H1 (cell line): ENCODE measurements at regions not wholly inside any gene's neighbourhood (a gene's known extent, or its start where the extent isn't known, plus 50 kb on each side); places are given as distances from the start of the nearest gene placed in this dataset.

Experiments
- CTCF ChIA-PET: fragments of 300-600 bp; sonication (Branson Sonifier 250); formaldehyde crosslinking; loops from one replicate; lab custom pipeline; 2021; ENCODE audit not compliant: partially characterized antibody; lab: Charles Lee
- POLR2A ChIA-PET: fragments of 300-600 bp; sonication (Branson Sonifier 250); formaldehyde crosslinking; loops from one replicate; lab custom pipeline; 2021; ENCODE audit warnings: inconsistent platforms; ENCODE audit not compliant: partially characterized antibody; lab: Charles Lee
- DNase-seq, 2 experiments: peaks; one replicate each; pipeline versions ENCODE4 v3.0.0 to v3.0.0-alpha.2; 2010 to 2022; ENCODE audit warnings: low spot score in 2 of 2, low read depth in 1 of 2, mixed read lengths in 1 of 2
- FAIRE-seq: peaks from 2 replicates; lab custom pipeline; 2011; peaks lifted over from hg19 to GRCh38; lab: Jason Lieb, UNC
- H2AFZ ChIP-seq: 2 replicates; pipeline ENCODE4 v1.8.1; 2012; ENCODE audit warnings: low read length, inconsistent platforms
- H2AK5ac ChIP-seq: 2 replicates; pipeline ENCODE4 v1.6.1; 2013; ENCODE audit warnings: low read depth, low read length
- H2BK120ac ChIP-seq: replicated peaks from 2 replicates; pipeline ENCODE3; 2013; ENCODE audit warnings: low read depth, low read length, inconsistent platforms
- H2BK12ac ChIP-seq: 2 replicates; pipeline ENCODE4 v1.6.1; 2013; ENCODE audit warnings: low read depth, low read length
- H2BK15ac ChIP-seq: 2 replicates; pipeline ENCODE4 v1.6.1; 2013; ENCODE audit warnings: low read length
- H2BK20ac ChIP-seq: 2 replicates; pipeline ENCODE4 v1.6.1; 2013; ENCODE audit warnings: low read length
- H2BK5ac ChIP-seq: 2 replicates; pipeline ENCODE4 v1.6.1; 2013; ENCODE audit warnings: low read depth, low read length
- H3K14ac ChIP-seq: 2 replicates; pipeline ENCODE4 v1.6.1; 2013; ENCODE audit warnings: inconsistent platforms; ENCODE audit not compliant: insufficient read length
- H3K18ac ChIP-seq: 2 replicates; pipeline ENCODE4 v1.6.1; 2013; ENCODE audit warnings: low read length; ENCODE audit errors: extremely low read depth
- H3K23ac ChIP-seq: 2 replicates; pipeline ENCODE4 v1.6.1; 2013; ENCODE audit warnings: inconsistent platforms; ENCODE audit not compliant: insufficient read length
- H3K23me2 ChIP-seq: 2 replicates; pipeline ENCODE4 v1.6.1; 2013; ENCODE audit warnings: low read depth, low read length
- H3K27ac ChIP-seq: 2 replicates; pipeline ENCODE4 v1.6.1; 2011; ENCODE audit warnings: low read depth, low read length, inconsistent platforms
- H3K27me3 ChIP-seq, 4 experiments: replicated peaks in 1 of 4; 1 replicate in 1 of 4; 2 replicates in 3 of 4; pipeline versions ENCODE4 v1.6.1 to v1.8.1; 2011 to 2013; ENCODE audit warnings: low read length in 3 of 4, mild to moderate bottlenecking in 3 of 4, inconsistent platforms in 2 of 4, mixed read lengths in 2 of 4, moderate library complexity in 1 of 4; ENCODE audit not compliant: control insufficient read depth in 3 of 4, insufficient read depth in 3 of 4; ENCODE audit errors: extremely low read depth in 1 of 4
- H3K36me3 ChIP-seq, 4 experiments: 2 replicates each; pipeline versions ENCODE4 v1.6.1 to v1.8.1; 2011 to 2013; ENCODE audit warnings: mild to moderate bottlenecking in 4 of 4, low read length in 3 of 4, moderate library complexity in 2 of 4, control low read depth in 1 of 4, inconsistent platforms in 1 of 4; ENCODE audit not compliant: insufficient read depth in 4 of 4, control insufficient read depth in 2 of 4
- H3K4ac ChIP-seq: replicated peaks from 2 replicates; pipeline ENCODE3; 2013; ENCODE audit warnings: low read length, low read depth, mixed read lengths, inconsistent platforms; ENCODE audit not compliant: insufficient read length
- H3K4me1 ChIP-seq, 4 experiments: replicated peaks in 1 of 4; 1 replicate in 1 of 4; 2 replicates in 3 of 4; pipeline versions ENCODE4 v1.6.1 to v1.8.1; 2011 to 2013; ENCODE audit warnings: low read length in 3 of 4, inconsistent platforms in 2 of 4, mixed read lengths in 1 of 4; ENCODE audit not compliant: insufficient read depth in 4 of 4, control insufficient read depth in 3 of 4
- H3K4me2 ChIP-seq, 2 experiments: 2 replicates each; pipeline versions ENCODE4 v1.6.1 to v1.8.1; 2011 to 2013; ENCODE audit warnings: low read depth in 2 of 2, low read length in 2 of 2, control low read depth in 1 of 2, inconsistent platforms in 1 of 2, mild to moderate bottlenecking in 1 of 2; ENCODE audit not compliant: insufficient read depth in 1 of 2
- H3K4me3 ChIP-seq, 4 experiments: fragments of 200-600, 300-600 bp in 1 of 4; sonication (generic), shearing (Covaris generic), sonication (Bioruptor Twin) in 1 of 4; 2 replicates each; pipeline versions ENCODE4 v1.5.1 to v1.8.1; 2011 to 2016; ENCODE audit warnings: low read length in 4 of 4, low read depth in 3 of 4, control low read depth in 2 of 4, inconsistent platforms in 2 of 4, mild to moderate bottlenecking in 2 of 4, mixed read lengths in 1 of 4, moderate library complexity in 1 of 4; ENCODE audit not compliant: insufficient read depth in 2 of 4; ENCODE audit errors: extremely low read depth in 1 of 4
- H3K56ac ChIP-seq: replicated peaks from 2 replicates; pipeline ENCODE3; 2013; ENCODE audit warnings: low read depth, mild to moderate bottlenecking, mixed read lengths, low read length, inconsistent platforms; ENCODE audit not compliant: insufficient read length
- H3K79me1 ChIP-seq: 2 replicates; pipeline ENCODE4 v1.6.1; 2013; ENCODE audit warnings: low read depth, low read length, control low read depth
- H3K79me2 ChIP-seq, 2 experiments: 2 replicates each; pipeline versions ENCODE4 v1.6.1 to v1.8.1; 2012 to 2013; ENCODE audit warnings: low read length in 2 of 2, mild to moderate bottlenecking in 2 of 2, inconsistent platforms in 1 of 2; ENCODE audit not compliant: insufficient read depth in 2 of 2, control insufficient read depth in 1 of 2
- H3K9ac ChIP-seq, 4 experiments: replicated peaks in 1 of 4; 1 replicate in 1 of 4; 2 replicates in 3 of 4; pipeline versions ENCODE4 v1.6.1 to v1.8.1; 2011 to 2013; ENCODE audit warnings: low read depth in 3 of 4, low read length in 3 of 4, control low read depth in 2 of 4, mild to moderate bottlenecking in 2 of 4, moderate library complexity in 2 of 4, inconsistent platforms in 1 of 4; ENCODE audit errors: extremely low read depth in 1 of 4
- H3K9me3 ChIP-seq, 2 experiments: 2 replicates each; pipeline versions ENCODE4 v1.6.1 to v1.8.1; 2012 to 2013; ENCODE audit warnings: mild to moderate bottlenecking in 2 of 2, moderate library complexity in 2 of 2, control low read depth in 1 of 2, inconsistent platforms in 1 of 2, low read depth in 1 of 2, low read length in 1 of 2, mixed read lengths in 1 of 2; ENCODE audit not compliant: insufficient read depth in 2 of 2
- H4K20me1 ChIP-seq, 2 experiments: replicated peaks in 1 of 2; 2 replicates each; pipeline versions ENCODE3 to v1.8.1; 2011 to 2013; ENCODE audit warnings: inconsistent platforms in 2 of 2, low read length in 2 of 2, mild to moderate bottlenecking in 1 of 2; ENCODE audit not compliant: insufficient read depth in 2 of 2, control insufficient read depth in 1 of 2
- H4K5ac ChIP-seq: 2 replicates; pipeline ENCODE4 v1.6.1; 2013; ENCODE audit warnings: low read length, low read depth, mixed read lengths, inconsistent platforms; ENCODE audit not compliant: insufficient read length
- H4K8ac ChIP-seq: 2 replicates; pipeline ENCODE4 v1.8.0; 2013; ENCODE audit warnings: mild to moderate bottlenecking, moderate library complexity, low read length, inconsistent platforms; ENCODE audit not compliant: insufficient read depth; ENCODE audit errors: extremely low read depth
- H4K91ac ChIP-seq: replicated peaks from 2 replicates; pipeline ENCODE3; 2013; ENCODE audit warnings: low read length, mixed read lengths, inconsistent platforms; ENCODE audit not compliant: insufficient read length
- RNF2 ChIP-seq: fragments of 200-900, 300-1000 bp; sonication (generic); IDR thresholded peaks from 2 replicates; pipeline ENCODE4 v1.7.1; 2016; ENCODE audit warnings: borderline replicate concordance, low read depth, mild to moderate bottlenecking, antibody characterized with exemption, low read length; ENCODE audit not compliant: poor library complexity, severe bottlenecking; ENCODE audit errors: missing control alignments
- WGBS, 2 experiments: shearing (Covaris generic) in 1 of 2; methylation state at CpG; one replicate each; pipeline versions ENCODE4 v1.1.6 to v1.1.7; 2013 to 2015; ENCODE audit warnings: low lambda C conversion rate in 2 of 2, mixed read lengths in 2 of 2, inconsistent platforms in 1 of 2, low coverage in 1 of 2, missing lambda C conversion rate in 1 of 2; ENCODE audit not compliant: insufficient replicate concordance in 2 of 2, insufficient coverage in 1 of 2, insufficient read length in 1 of 2; ENCODE audit errors: extremely low coverage in 1 of 2, missing lambda C conversion rate in 1 of 2; 5-methylcytosine and 5-hydroxymethylcytosine counted together

GRCh38 chr10:128867210-128867609 is 599.8 kb upstream of the MGMT start:
- FAIRE-seq (no peak), DNase-seq (peak in 1 of 2 experiments; percentile 4)
- Histone ChIP-seq H3K4ac (no peak overlapping the region), H3K79me1 (no peaks in the 10 kb centered on the region), H2BK20ac (no peak overlapping the region), H4K91ac (no peak overlapping the region), H3K4me1 (0 out of 7 replicates have a peak, but pooled peaks cover 0 to 2% (median 0%) of the 10 kb centered on the region in 4 experiments), H2BK15ac (no peak overlapping the region), H3K56ac (no peak overlapping the region), H3K79me2 (no peaks in the 10 kb centered on the region), H3K4me2 (no peak overlapping the region), H2BK5ac (no peak overlapping the region), H4K8ac (no peak overlapping the region), H3K9ac (no peak overlapping the region), H3K23ac (no peak overlapping the region), H4K20me1 (no peaks in the 10 kb centered on the region), H4K5ac (no peak overlapping the region), H3K18ac (no peak overlapping the region), H2AK5ac (no peak overlapping the region), H2BK120ac (no peak overlapping the region), H3K27me3 (no peaks in the 10 kb centered on the region), H2AFZ (no peak overlapping the region), H3K23me2 (no peaks in the 10 kb centered on the region), H2BK12ac (no peak overlapping the region), H3K36me3 (no peaks in the 10 kb centered on the region), H3K14ac (no peak overlapping the region), H3K9me3 (no peaks in the 10 kb centered on the region), H3K4me3 (no peak overlapping the region), H3K27ac (no peak overlapping the region)
- WGBS, 2 experiments = 86% methylated on average over 8 of the region's 8 CpGs; no CpG with 5 or more reads in 1 of the 2 experiments
- POLR2A ChIA-PET = no interaction called here
- CTCF ChIA-PET = interaction anchor here (1.4 kb wide), 1 partner anchor 42 kb away, joined by 3 read pairs; no protein-coding TSS in a partner anchor
- TF ChIP-seq RNF2 = no peak
